CD14-positive monocyte (primary cell): ENCODE measurements at regions not wholly inside any gene's neighbourhood (a gene's known extent, or its start where the extent isn't known, plus 50 kb on each side); places are given as distances from the start of the nearest gene placed in this dataset.

Experiments
- DNase-seq, 3 donors: peaks; one replicate each; pipeline ENCODE4 v3.0.0-alpha.2; 2011 to 2022
- H2AFZ ChIP-seq: 2 replicates; pipeline ENCODE4 v1.6.0; 2012; ENCODE audit warnings: mild to moderate bottlenecking, low read depth, low read length, inconsistent platforms; ENCODE audit not compliant: insufficient read depth, poor library complexity, severe bottlenecking
- H3K27ac ChIP-seq, 2 donors: 1 replicate in 1 of 2; 2 replicates in 1 of 2; pipeline ENCODE4 v1.5.1; 2012 to 2013; ENCODE audit warnings: low read length in 2 of 2, control low read depth in 1 of 2, inconsistent platforms in 1 of 2, low read depth in 1 of 2, mild to moderate bottlenecking in 1 of 2
- H3K27me3 ChIP-seq, 2 donors: one replicate each; pipeline versions ENCODE4 v1.6.0 to v1.6.1; 2011 to 2013; ENCODE audit warnings: low read length in 2 of 2; ENCODE audit not compliant: control insufficient read depth in 2 of 2, insufficient read depth in 2 of 2
- H3K36me3 ChIP-seq, 2 donors: replicated peaks in 1 of 2; 1 replicate in 1 of 2; 2 replicates in 1 of 2; pipeline versions ENCODE4 v1.5.1 to v1.6.1; 2012 to 2013; ENCODE audit warnings: low read length in 2 of 2, control low read depth in 1 of 2, inconsistent platforms in 1 of 2, mild to moderate bottlenecking in 1 of 2; ENCODE audit not compliant: insufficient read depth in 2 of 2, control insufficient read depth in 1 of 2
- H3K4me1 ChIP-seq, 2 donors: 1 replicate in 1 of 2; 2 replicates in 1 of 2; pipeline versions ENCODE4 v1.5.1 to v1.6.1; 2012 to 2013; ENCODE audit warnings: low read length in 2 of 2, control low read depth in 1 of 2, inconsistent platforms in 1 of 2, mild to moderate bottlenecking in 1 of 2, moderate library complexity in 1 of 2; ENCODE audit not compliant: insufficient read depth in 2 of 2, control insufficient read depth in 1 of 2
- H3K4me2 ChIP-seq: replicated peaks from 2 replicates; pipeline ENCODE3; 2012; ENCODE audit warnings: low read length, moderate library complexity, mild to moderate bottlenecking; ENCODE audit not compliant: poor library complexity, severe bottlenecking; ENCODE audit errors: extremely low read depth
- H3K4me3 ChIP-seq, 3 experiments: fragments of 200-600 bp in 1 of 3; sonication (generic) in 1 of 3; replicated peaks in 1 of 3; 1 replicate in 2 of 3; 2 replicates in 1 of 3; pipeline ENCODE4 v1.5.1; 2011 to 2013; ENCODE audit warnings: low read length in 3 of 3, mild to moderate bottlenecking in 3 of 3, control low read depth in 2 of 3, low read depth in 2 of 3, inconsistent platforms in 1 of 3, moderate library complexity in 1 of 3
- H3K79me2 ChIP-seq: 2 replicates; pipeline ENCODE4 v1.6.0; 2012; ENCODE audit warnings: mild to moderate bottlenecking, control low read depth, inconsistent platforms, low read length, moderate library complexity; ENCODE audit not compliant: insufficient read depth
- H3K9ac ChIP-seq: 2 replicates; pipeline ENCODE4 v1.6.0; 2017; ENCODE audit warnings: low read length, mild to moderate bottlenecking; ENCODE audit not compliant: insufficient read depth, poor library complexity, severe bottlenecking
- H3K9me3 ChIP-seq, 2 donors: replicated peaks in 1 of 2; 1 replicate in 1 of 2; 2 replicates in 1 of 2; pipeline versions ENCODE4 v1.5.1 to v1.6.1; 2012 to 2013; ENCODE audit warnings: low read length in 2 of 2, control low read depth in 1 of 2; ENCODE audit not compliant: control insufficient read depth in 1 of 2, insufficient read depth in 1 of 2
- H4K20me1 ChIP-seq: 2 replicates; pipeline ENCODE4 v1.6.0; 2012; ENCODE audit warnings: mild to moderate bottlenecking, low read length, control low read depth, moderate library complexity; ENCODE audit not compliant: insufficient read depth
- H3K27ac Mint-ChIP-seq, 7 donors: one replicate each; pipeline ENCODE4 v1.8.0; 2020; ENCODE audit warnings: mild to moderate bottlenecking in 7 of 7, mixed read lengths in 7 of 7, moderate library complexity in 6 of 7, inconsistent platforms in 2 of 7
- H3K27me3 Mint-ChIP-seq, 3 donors: one replicate each; pipeline ENCODE4 v1.8.0; 2021 to 2022; ENCODE audit warnings: low read depth in 3 of 3, mild to moderate bottlenecking in 3 of 3, mixed read lengths in 3 of 3, moderate library complexity in 3 of 3, inconsistent platforms in 1 of 3
- H3K36me3 Mint-ChIP-seq, 2 donors: one replicate each; pipeline ENCODE4 v1.8.0; 2020; ENCODE audit warnings: mixed read lengths in 2 of 2, inconsistent platforms in 1 of 2, mild to moderate bottlenecking in 1 of 2
- H3K4me1 Mint-ChIP-seq: one replicate; pipeline ENCODE4 v1.8.0; 2020; ENCODE audit warnings: mild to moderate bottlenecking, mixed read lengths
- H3K4me3 Mint-ChIP-seq, 2 donors: one replicate each; pipeline ENCODE4 v1.8.0; 2020; ENCODE audit warnings: mild to moderate bottlenecking in 2 of 2, mixed read lengths in 2 of 2, moderate library complexity in 1 of 2
- H3K9me3 Mint-ChIP-seq, 7 donors: one replicate each; pipeline ENCODE4 v1.8.0; 2020 to 2022; ENCODE audit warnings: mixed read lengths in 7 of 7, mild to moderate bottlenecking in 6 of 7, moderate library complexity in 6 of 7, inconsistent platforms in 2 of 7
- WGBS: methylation state at CpG from one replicate; pipeline ENCODE4 v1.1.5; 2013; ENCODE audit warnings: missing lambda C conversion rate; ENCODE audit not compliant: insufficient coverage; 5-methylcytosine and 5-hydroxymethylcytosine counted together
- intact Hi-C, 2 donors: fragments of 100-400 bp; cut with micrococcal nuclease; formaldehyde crosslinking; loops; one replicate each; pipeline versions ENCODE4 v1.15.0 to v1.15.1; 2023
- TF ChIP-seq, protein P1 (sequence below): fragments of 200-600 bp; IDR thresholded peaks from one replicate; pipeline ENCODE4 v1.8.0; 2022; ENCODE audit warnings: antibody characterized with exemption, mild to moderate bottlenecking

DNA sequence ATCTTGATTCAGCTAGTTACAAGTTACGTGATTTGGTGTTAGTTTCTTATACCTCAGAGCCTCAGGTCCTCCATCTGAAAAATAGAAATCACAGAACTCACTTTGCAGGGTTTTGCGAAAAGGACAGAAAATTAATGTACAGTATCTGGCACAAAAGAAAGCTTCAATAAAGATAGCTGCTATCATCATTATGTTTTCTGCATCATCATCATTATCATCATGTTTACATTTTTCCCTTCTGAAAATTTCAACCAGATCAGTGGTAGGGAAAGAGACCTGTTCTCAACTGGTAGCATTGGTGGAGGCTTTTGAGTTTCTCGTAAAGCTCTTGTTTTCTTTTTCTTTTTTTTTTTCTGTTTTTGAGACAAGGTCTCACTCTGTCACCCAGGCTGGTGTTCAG is 174.7 kb upstream of the PBX1 start:
- no peak overlapping the region for H3K27ac ChIP-seq
- H3K36me3 ChIP-seq: no peaks in the 10 kb centered on the region
- TF ChIP-seq, protein P1, sequence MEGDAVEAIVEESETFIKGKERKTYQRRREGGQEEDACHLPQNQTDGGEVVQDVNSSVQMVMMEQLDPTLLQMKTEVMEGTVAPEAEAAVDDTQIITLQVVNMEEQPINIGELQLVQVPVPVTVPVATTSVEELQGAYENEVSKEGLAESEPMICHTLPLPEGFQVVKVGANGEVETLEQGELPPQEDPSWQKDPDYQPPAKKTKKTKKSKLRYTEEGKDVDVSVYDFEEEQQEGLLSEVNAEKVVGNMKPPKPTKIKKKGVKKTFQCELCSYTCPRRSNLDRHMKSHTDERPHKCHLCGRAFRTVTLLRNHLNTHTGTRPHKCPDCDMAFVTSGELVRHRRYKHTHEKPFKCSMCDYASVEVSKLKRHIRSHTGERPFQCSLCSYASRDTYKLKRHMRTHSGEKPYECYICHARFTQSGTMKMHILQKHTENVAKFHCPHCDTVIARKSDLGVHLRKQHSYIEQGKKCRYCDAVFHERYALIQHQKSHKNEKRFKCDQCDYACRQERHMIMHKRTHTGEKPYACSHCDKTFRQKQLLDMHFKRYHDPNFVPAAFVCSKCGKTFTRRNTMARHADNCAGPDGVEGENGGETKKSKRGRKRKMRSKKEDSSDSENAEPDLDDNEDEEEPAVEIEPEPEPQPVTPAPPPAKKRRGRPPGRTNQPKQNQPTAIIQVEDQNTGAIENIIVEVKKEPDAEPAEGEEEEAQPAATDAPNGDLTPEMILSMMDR: no peak
- no peak for DNase-seq
- H3K79me2 ChIP-seq: no peaks in the 10 kb centered on the region
- intact Hi-C loops: no loop called here
- Mint-ChIP-seq H3K4me1 (no peaks in the 10 kb centered on the region), H3K27me3 (peaks cover 0 to 3% (median 0%) of the 10 kb centered on the region in 3 donors), H3K36me3 (no peaks in the 10 kb centered on the region), H3K27ac (no peak overlapping the region), H3K9me3 (peaks cover 0 to 11% (median 3%) of the 10 kb centered on the region in 7 donors), H3K4me3 (no peak overlapping the region)
- no peak overlapping the region for H3K4me2 ChIP-seq
- H3K9me3 ChIP-seq: no peaks in the 10 kb centered on the region
- H4K20me1 ChIP-seq: no peaks in the 10 kb centered on the region
- no peak overlapping the region for H3K9ac ChIP-seq
- H2AFZ ChIP-seq: no peak overlapping the region
- H3K4me3 ChIP-seq: no peak overlapping the region
- WGBS: 60% methylated on average over 1 of the region's 3 CpGs
- no peaks in the 10 kb centered on the region for H3K4me1 ChIP-seq
- no peaks in the 10 kb centered on the region for H3K27me3 ChIP-seq

GRCh38 chr1:164417016-164417704 is 141.8 kb upstream of the PBX1 start:
- Mint-ChIP-seq H3K36me3 (no peaks in the 10 kb centered on the region), H3K4me3 (no peak overlapping the region), H3K9me3 (peaks cover 0 to 13% (median 2%) of the 10 kb centered on the region in 7 donors), H3K27me3 (peaks cover 0 to 2% (median 0%) of the 10 kb centered on the region in 3 donors), H3K4me1 (no peaks in the 10 kb centered on the region), H3K27ac (peak overlapping the region in 1 of 7 donors; percentile 22)
- H3K4me1 ChIP-seq: no peaks in the 10 kb centered on the region
- no peaks in the 10 kb centered on the region for H3K79me2 ChIP-seq
- intact Hi-C loops: no loop called here
- no peak overlapping the region for H3K4me3 ChIP-seq
- WGBS: no CpG with 5 or more reads among the region's 2 CpGs
- H3K27me3 ChIP-seq: no peaks in the 10 kb centered on the region
- H3K9me3 ChIP-seq: peaks cover 6 to 8% of the 10 kb centered on the region in 2 donors
- no peak overlapping the region for H2AFZ ChIP-seq
- no peak overlapping the region for H3K27ac ChIP-seq
- no peak overlapping the region for H3K9ac ChIP-seq
- H4K20me1 ChIP-seq: no peaks in the 10 kb centered on the region
- no peaks in the 10 kb centered on the region for H3K36me3 ChIP-seq
- TF ChIP-seq, protein P1: no peak
- no peak for DNase-seq
- no peak overlapping the region for H3K4me2 ChIP-seq
